ENCODE measurements at regions not wholly inside any gene's neighbourhood (a gene's known extent, or its start where the extent isn't known, plus 50 kb on each side); places are given as distances from the start of the nearest gene placed in this dataset.

- Histone ChIP-seq H3K79me2 (no peaks in the 10 kb centered on the region), H3K9me2 (replicated peaks; ENCODE audit: insufficient read depth) (no peaks in the 10 kb centered on the region), H3K36me3 (replicated peaks; ENCODE audit: insufficient read depth, low read depth) (no peaks in the 10 kb centered on the region), H3K4me3 (no peak overlapping the region), H3K27me3 (no peaks in the 10 kb centered on the region), H2AFZ (no peak overlapping the region), H4K20me1 (ENCODE audit: insufficient read depth, poor library complexity, severe bottlenecking) (no peaks in the 10 kb centered on the region), H3K27ac (no peak overlapping the region), H3K4me2 (no peak overlapping the region), H3K4me1 (ENCODE audit: insufficient read depth) (no peaks in the 10 kb centered on the region), H3K9me3 (ENCODE audit: low read depth) (no peaks in the 10 kb centered on the region)
- TF ChIP-seq EZH2 (IDR thresholded peaks at IDR 0.05; ENCODE audit: borderline replicate concordance), result no peak
- no peak for TF ChIP-seq CTCF (IDR thresholded peaks at IDR 0.05; ENCODE audit: poor library complexity)
- WGBS (ENCODE audit: low lambda C conversion rate, missing lambda C conversion rate), result 73% methylated on average over 1 of the region's 1 CpG
- no peak for DNase-seq (ENCODE audit: low spot score)
Measured at GRCh38 chr2:88924533-88924932, 233.1 kb downstream of the RPIA start.

GRCh38 chr2:88925770-88926462, 234.4 kb downstream of the RPIA start:
- WGBS (ENCODE audit: low lambda C conversion rate, missing lambda C conversion rate), result 80% methylated on average over 19 of the region's 19 CpGs

GRCh38 chr2:88927128-88927527, 235.7 kb downstream of the RPIA start:
- no peak overlapping the region for H3K4me2 ChIP-seq
- no peak for DNase-seq (ENCODE audit: low spot score)
- H3K27ac ChIP-seq, result no peak overlapping the region
- WGBS (ENCODE audit: low lambda C conversion rate, missing lambda C conversion rate), result 35% methylated on average over 1 of the region's 1 CpG
- H3K27me3 ChIP-seq, result no peaks in the 10 kb centered on the region
- no peaks in the 10 kb centered on the region for H3K4me1 ChIP-seq (ENCODE audit: insufficient read depth)
- no peak overlapping the region for H2AFZ ChIP-seq
- no peaks in the 10 kb centered on the region for H3K9me2 ChIP-seq (replicated peaks; ENCODE audit: insufficient read depth)
- no peaks in the 10 kb centered on the region for H3K79me2 ChIP-seq
- H3K36me3 ChIP-seq (replicated peaks; ENCODE audit: insufficient read depth, low read depth), result no peaks in the 10 kb centered on the region
- H3K9me3 ChIP-seq (ENCODE audit: low read depth), result no peaks in the 10 kb centered on the region
- no peaks in the 10 kb centered on the region for H4K20me1 ChIP-seq (ENCODE audit: insufficient read depth, poor library complexity, severe bottlenecking)
- no peak overlapping the region for H3K4me3 ChIP-seq
- TF ChIP-seq CTCF (IDR thresholded peaks at IDR 0.05; ENCODE audit: poor library complexity) (no peak), EZH2 (IDR thresholded peaks at IDR 0.05; ENCODE audit: borderline replicate concordance) (no peak), EZH2phosphoT487 (IDR thresholded peaks at IDR 0.05; ENCODE audit: low read depth, severe bottlenecking, unreplicated experiment) (no peak)

More at GRCh38 chr2:88925770-88926462, 234.4 kb downstream of the RPIA start:
- H3K79me2 ChIP-seq, result no peaks in the 10 kb centered on the region
- DNase-seq (ENCODE audit: low spot score), result no peak
- no peak overlapping the region for H3K4me2 ChIP-seq
- no peak overlapping the region for H3K27ac ChIP-seq
- H3K27me3 ChIP-seq, result no peaks in the 10 kb centered on the region
- H4K20me1 ChIP-seq (ENCODE audit: insufficient read depth, poor library complexity, severe bottlenecking), result no peaks in the 10 kb centered on the region
- no peaks in the 10 kb centered on the region for H3K36me3 ChIP-seq (replicated peaks; ENCODE audit: insufficient read depth, low read depth)
- no peak for TF ChIP-seq EZH2phosphoT487 (IDR thresholded peaks at IDR 0.05; ENCODE audit: low read depth, severe bottlenecking, unreplicated experiment)
- TF ChIP-seq CTCF (IDR thresholded peaks at IDR 0.05; ENCODE audit: poor library complexity), result no peak
- TF ChIP-seq EZH2 (IDR thresholded peaks at IDR 0.05; ENCODE audit: borderline replicate concordance), result no peak
- H3K9me2 ChIP-seq (replicated peaks; ENCODE audit: insufficient read depth), result no peaks in the 10 kb centered on the region
- H2AFZ ChIP-seq, result no peak overlapping the region
- H3K4me1 ChIP-seq (ENCODE audit: insufficient read depth), result no peaks in the 10 kb centered on the region
- no peak overlapping the region for H3K4me3 ChIP-seq
- H3K9me3 ChIP-seq (ENCODE audit: low read depth), result no peaks in the 10 kb centered on the region

GRCh38 chr2:88930659-88931058, 239.2 kb downstream of the RPIA start:
- H3K4me1 ChIP-seq (ENCODE audit: insufficient read depth), result no peaks in the 10 kb centered on the region
- TF ChIP-seq EZH2phosphoT487 (IDR thresholded peaks at IDR 0.05; ENCODE audit: low read depth, severe bottlenecking, unreplicated experiment) (no peak), EZH2 (IDR thresholded peaks at IDR 0.05; ENCODE audit: borderline replicate concordance) (no peak), CTCF (IDR thresholded peaks at IDR 0.05; ENCODE audit: poor library complexity) (no peak)

More at GRCh38 chr2:88930659-88931058, 239.2 kb downstream of the RPIA start:
- H3K4me2 ChIP-seq, result no peak overlapping the region
- H2AFZ ChIP-seq, result no peak overlapping the region
- H3K27ac ChIP-seq, result no peak overlapping the region
- no peaks in the 10 kb centered on the region for H3K9me2 ChIP-seq (replicated peaks; ENCODE audit: insufficient read depth)
- H3K27me3 ChIP-seq, result no peaks in the 10 kb centered on the region
- H3K36me3 ChIP-seq (replicated peaks; ENCODE audit: insufficient read depth, low read depth), result no peaks in the 10 kb centered on the region
- H3K9me3 ChIP-seq (ENCODE audit: low read depth), result no peaks in the 10 kb centered on the region
- no peaks in the 10 kb centered on the region for H3K79me2 ChIP-seq
- H4K20me1 ChIP-seq (ENCODE audit: insufficient read depth, poor library complexity, severe bottlenecking), result no peaks in the 10 kb centered on the region
- no peak for DNase-seq (ENCODE audit: low spot score)
- H3K4me3 ChIP-seq, result no peak overlapping the region

Data from hepatocyte (in vitro differentiated cells).